HG03354 (cell line): ENCODE measurements at regions not wholly inside any gene's neighbourhood (a gene's known extent, or its start where the extent isn't known, plus 50 kb on each side); places are given as distances from the start of the nearest gene placed in this dataset.
A peak's percentile ranks its signal among the peaks of the same experiment; 100 is the strongest.

Source experiments
- ATAC-seq: cut with Tn5 transposase; IDR thresholded peaks from one replicate; pipeline ENCODE4 v1.9.1; 2021; ENCODE audit warnings: mild to moderate bottlenecking; ENCODE audit not compliant: unreplicated experiment, poor library complexity, severe bottlenecking

GRCh38 chr10:78938695-78939672, 129.8 kb upstream of the ZMIZ1 start:
- ATAC-seq = no peak

GRCh38 chr10:78942091-78942501, 126.7 kb upstream of the ZMIZ1 start:
- no peak for ATAC-seq

GRCh38 chr10:78944723-78945312, 123.9 kb upstream of the ZMIZ1 start:
- no peak for ATAC-seq

GRCh38 chr10:78945838-78946237, 122.9 kb upstream of the ZMIZ1 start:
- ATAC-seq = no peak

GRCh38 chr10:78947226-78947625, 121.5 kb upstream of the ZMIZ1 start:
- ATAC-seq = no peak

GRCh38 chr10:78947733-78948132, 121.0 kb upstream of the ZMIZ1 start:
- no peak for ATAC-seq

GRCh38 chr10:78948621-78949030, 120.1 kb upstream of the ZMIZ1 start:
- no peak for ATAC-seq

GRCh38 chr10:78950656-78951587, 117.8 kb upstream of the ZMIZ1 start:
- ATAC-seq = no peak

GRCh38 chr10:78952030-78952429, 116.7 kb upstream of the ZMIZ1 start:
- no peak for ATAC-seq

- ATAC-seq = peak; percentile 26
Observed at GRCh38 chr10:78952686-78953085, 116.1 kb upstream of the ZMIZ1 start.

- ATAC-seq = peak; percentile 77
Observed at GRCh38 chr10:78953113-78953798, 115.5 kb upstream of the ZMIZ1 start.

- ATAC-seq = no peak
Observed at GRCh38 chr10:78953799-78954297, 114.9 kb upstream of the ZMIZ1 start.

- ATAC-seq = no peak
Observed at GRCh38 chr10:78954689-78955088, 114.1 kb upstream of the ZMIZ1 start.

- ATAC-seq = no peak
Observed at GRCh38 chr10:78955206-78955605, 113.6 kb upstream of the ZMIZ1 start.

- ATAC-seq = no peak
Observed at GRCh38 chr10:78956391-78956790, 112.4 kb upstream of the ZMIZ1 start.

- ATAC-seq = no peak
Observed at GRCh38 chr10:78957471-78958039, 111.2 kb upstream of the ZMIZ1 start.

GRCh38 chr10:78959217-78959923, 109.4 kb upstream of the ZMIZ1 start:
- no peak for ATAC-seq

- ATAC-seq = no peak
Observed at GRCh38 chr10:78959924-78960285, 108.9 kb upstream of the ZMIZ1 start.
